ENCODE measurements at regions not wholly inside any gene's neighbourhood (a gene's known extent, or its start where the extent isn't known, plus 50 kb on each side); places are given as distances from the start of the nearest gene placed in this dataset.

GRCh38 chr5:133688391-133688790 is 76.0 kb upstream of the FSTL4 start:
- ATAC-seq (peak; percentile 15), DNase-seq (no peak)

GRCh38 chr5:133687212-133688061 is 75.1 kb upstream of the FSTL4 start:
- no peak for DNase-seq
- no peak for ATAC-seq

GRCh38 chr5:133686566-133686965 is 74.2 kb upstream of the FSTL4 start:
- no peak for DNase-seq
- ATAC-seq = no peak

GRCh38 chr5:133685402-133686018 is 73.2 kb upstream of the FSTL4 start:
- DNase-seq (no peak), ATAC-seq (no peak)

GRCh38 chr5:133683646-133684596 is 71.6 kb upstream of the FSTL4 start:
- DNase-seq = no peak
- ATAC-seq = no peak

- ATAC-seq = no peak
- no peak for DNase-seq
Measured at GRCh38 chr5:133682451-133682850, 70.1 kb upstream of the FSTL4 start.

GRCh38 chr5:133681896-133682295 is 69.6 kb upstream of the FSTL4 start:
- DNase-seq (no peak), ATAC-seq (no peak)

GRCh38 chr5:133680830-133681565 is 68.7 kb upstream of the FSTL4 start:
- DNase-seq (no peak), ATAC-seq (no peak)

- ATAC-seq = no peak
- DNase-seq = no peak
Measured at GRCh38 chr5:133679534-133679933, 67.2 kb upstream of the FSTL4 start.

- no peak for ATAC-seq
- DNase-seq = no peak
Measured at GRCh38 chr5:133675376-133676154, 63.2 kb upstream of the FSTL4 start.

GRCh38 chr5:133670336-133670735 is 58.0 kb upstream of the FSTL4 start:
- no peak for ATAC-seq
- DNase-seq = no peak

GRCh38 chr5:133669472-133669871 is 57.1 kb upstream of the FSTL4 start:
- ATAC-seq (no peak), DNase-seq (no peak)

- DNase-seq (no peak), ATAC-seq (no peak)
Measured at GRCh38 chr5:133668458-133668857, 56.1 kb upstream of the FSTL4 start.

GRCh38 chr5:133667217-133667616 is 54.9 kb upstream of the FSTL4 start:
- DNase-seq (no peak), ATAC-seq (no peak)

- no peak for ATAC-seq
- DNase-seq = no peak
Measured at GRCh38 chr5:133665571-133665970, 53.2 kb upstream of the FSTL4 start.

GRCh38 chr5:133664422-133664821 is 52.1 kb upstream of the FSTL4 start:
- no peak for ATAC-seq
- DNase-seq = no peak

- no peak for ATAC-seq
Measured at GRCh38 chr5:133663397-133664054, 51.2 kb upstream of the FSTL4 start.

GRCh38 chr5:133662578-133662977 is 50.2 kb upstream of the FSTL4 start:
- ATAC-seq = no peak
- DNase-seq = no peak

More at GRCh38 chr5:133663397-133664054, 51.2 kb upstream of the FSTL4 start:
- no peak for DNase-seq
